Mammary epithelial cell (primary cell): ENCODE measurements at regions not wholly inside any gene's neighbourhood (a gene's known extent, or its start where the extent isn't known, plus 50 kb on each side); places are given as distances from the start of the nearest gene placed in this dataset.

Source experiments
- CTCF ChIP-seq, 2 donors: IDR thresholded peaks in 1 of 2; conservative IDR thresholded peaks in 1 of 2; 2 replicates each; pipeline ENCODE4 v1.5.1; 2011 to 2012; ENCODE audit warnings: inconsistent platforms in 2 of 2, low read length in 2 of 2, mild to moderate bottlenecking in 2 of 2, control low read depth in 1 of 2, low read depth in 1 of 2; ENCODE audit not compliant: insufficient read depth in 1 of 2; ENCODE audit errors: extremely low read depth in 1 of 2
- EZH2 ChIP-seq: IDR thresholded peaks from 2 replicates; pipeline ENCODE4 v1.6.1; 2012; ENCODE audit warnings: low read length, inconsistent platforms, borderline replicate concordance

GRCh38 chr17:72578817-72579470 is 458.1 kb downstream of the SOX9 start:
- no peak for TF ChIP-seq CTCF (conservative IDR thresholded peaks at IDR 0.05 in 1 of 2, IDR thresholded peaks at IDR 0.05 in 1 of 2; ENCODE audit: extremely low read depth in 1 of 2, insufficient read depth in 1 of 2, low read depth in 1 of 2, low read length in 2 of 2)
- TF ChIP-seq EZH2: no peak
